Muscle of leg (tissue), 3 donors: ENCODE measurements at regions not wholly inside any gene's neighbourhood (a gene's known extent, or its start where the extent isn't known, plus 50 kb on each side); places are given as distances from the start of the nearest gene placed in this dataset.
A peak's percentile ranks its signal among the peaks of the same experiment; 100 is the strongest.

Experiments
- DNase-seq: peaks from one replicate; pipeline ENCODE4 v3.0.0; 2013
- H3K27ac ChIP-seq: one replicate; pipeline ENCODE4 v1.5.1; 2013; ENCODE audit warnings: mild to moderate bottlenecking, low read length, control low read depth
- H3K27me3 ChIP-seq: one replicate; pipeline ENCODE4 v1.6.1; 2013; ENCODE audit warnings: low read length; ENCODE audit not compliant: control insufficient read depth, insufficient read depth
- H3K36me3 ChIP-seq: one replicate; pipeline ENCODE4 v1.6.1; 2013; ENCODE audit warnings: low read length; ENCODE audit not compliant: control insufficient read depth, insufficient read depth
- H3K4me1 ChIP-seq: one replicate; pipeline ENCODE4 v1.6.1; 2013; ENCODE audit warnings: low read length; ENCODE audit not compliant: control insufficient read depth, insufficient read depth
- H3K4me3 ChIP-seq: one replicate; pipeline ENCODE4 v1.5.1; 2013; ENCODE audit warnings: low read length, control low read depth
- H3K9me3 ChIP-seq: replicated peaks from 2 replicates; pipeline ENCODE4 v1.6.1; 2013; ENCODE audit warnings: low read depth, low read length; ENCODE audit not compliant: control insufficient read depth
- WGBS: methylation state at CpG from one replicate; pipeline ENCODE4 v1.1.5; 2013; ENCODE audit warnings: missing lambda C conversion rate; ENCODE audit not compliant: insufficient coverage; 5-methylcytosine and 5-hydroxymethylcytosine counted together

GRCh38 chr14:71474301-71475265, 457.6 kb upstream of the RGS6 start:
- no peak overlapping the region for H3K27ac ChIP-seq
- no peaks in the 10 kb centered on the region for H3K36me3 ChIP-seq
- no peak overlapping the region for H3K4me3 ChIP-seq
- no peaks in the 10 kb centered on the region for H3K27me3 ChIP-seq
- no peak for DNase-seq
- peaks cover 4% of the 10 kb centered on the region for H3K4me1 ChIP-seq
- 45% methylated on average over 2 of the region's 4 CpGs for WGBS
- no peaks in the 10 kb centered on the region for H3K9me3 ChIP-seq

DNA sequence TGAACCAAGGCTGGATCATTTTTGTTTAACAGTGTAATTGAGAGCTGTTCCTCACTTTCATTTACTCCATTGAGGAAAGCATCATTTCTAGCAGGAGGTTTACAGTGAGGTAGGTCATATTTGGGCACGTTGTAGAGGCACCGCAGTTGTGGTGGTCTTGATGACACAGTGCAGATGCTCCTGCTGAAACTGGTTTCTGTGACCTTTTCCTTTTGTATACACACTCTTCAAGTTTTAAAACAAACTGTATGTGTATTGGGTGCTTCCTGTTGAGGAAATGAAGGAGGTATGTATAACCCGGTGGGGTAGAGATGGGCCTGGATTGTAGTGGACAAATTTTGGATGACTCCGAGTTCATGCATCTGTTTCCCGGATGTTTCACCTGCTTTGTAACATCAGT, 456.3 kb upstream of the RGS6 start:
- H3K27me3 ChIP-seq = no peaks in the 10 kb centered on the region
- H3K4me3 ChIP-seq = no peak overlapping the region
- no peak for DNase-seq
- WGBS = 69% methylated on average over 3 of the region's 5 CpGs
- H3K4me1 ChIP-seq = peaks cover 4% of the 10 kb centered on the region
- H3K36me3 ChIP-seq = no peaks in the 10 kb centered on the region
- H3K27ac ChIP-seq = no peak overlapping the region
- no peaks in the 10 kb centered on the region for H3K9me3 ChIP-seq

GRCh38 chr14:71478542-71478941, 453.7 kb upstream of the RGS6 start:
- Histone ChIP-seq H3K36me3 (no peaks in the 10 kb centered on the region), H3K9me3 (no peaks in the 10 kb centered on the region), H3K4me3 (no peak overlapping the region), H3K4me1 (peaks cover 4% of the 10 kb centered on the region), H3K27me3 (no peaks in the 10 kb centered on the region), H3K27ac (peak overlapping the region; percentile 37)
- WGBS = 29% methylated on average over 2 of the region's 4 CpGs
- peak; percentile 84 for DNase-seq

GRCh38 chr14:71481021-71481654, 451.1 kb upstream of the RGS6 start:
- H3K4me3 ChIP-seq = no peak overlapping the region
- H3K36me3 ChIP-seq = no peaks in the 10 kb centered on the region
- H3K27ac ChIP-seq = no peak overlapping the region
- DNase-seq = no peak
- H3K9me3 ChIP-seq = no peaks in the 10 kb centered on the region
- WGBS = no CpG with 5 or more reads among the region's 4 CpGs
- no peaks in the 10 kb centered on the region for H3K27me3 ChIP-seq
- H3K4me1 ChIP-seq = no peaks in the 10 kb centered on the region

DNA sequence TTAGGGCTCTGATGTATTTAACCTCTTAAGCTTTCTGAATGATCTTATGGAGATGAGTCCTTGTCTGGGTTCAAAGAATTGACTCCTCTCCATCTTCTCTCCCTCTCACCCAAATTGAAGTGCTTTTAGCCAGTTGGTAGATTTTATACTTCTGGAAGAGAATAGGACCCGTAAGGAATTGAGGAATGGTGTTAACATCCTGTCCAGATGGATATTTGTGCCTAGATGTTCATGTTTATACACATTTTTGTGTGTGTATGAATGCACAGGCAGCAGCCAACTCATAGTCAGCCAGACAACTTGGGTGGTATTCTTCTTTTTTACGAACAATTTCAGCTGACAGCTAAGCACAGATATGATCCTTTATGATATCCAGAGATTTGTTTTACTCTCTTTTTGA, 449.6 kb upstream of the RGS6 start:
- no CpG with 5 or more reads among the region's 2 CpGs for WGBS
- H3K4me3 ChIP-seq = no peak overlapping the region
- H3K27me3 ChIP-seq = no peaks in the 10 kb centered on the region
- no peaks in the 10 kb centered on the region for H3K4me1 ChIP-seq
- peak; percentile 88 for DNase-seq
- no peak overlapping the region for H3K27ac ChIP-seq
- no peaks in the 10 kb centered on the region for H3K9me3 ChIP-seq
- no peaks in the 10 kb centered on the region for H3K36me3 ChIP-seq

- WGBS = no CpG with 5 or more reads among the region's 3 CpGs
- Histone ChIP-seq H3K4me3 (no peak overlapping the region), H3K27me3 (no peaks in the 10 kb centered on the region)
These were observed 449.1 kb upstream of the RGS6 start for GRCh38 chr14:71483154-71483553.

GRCh38 chr14:71485833-71486232, 446.4 kb upstream of the RGS6 start:
- H3K27me3 ChIP-seq = no peaks in the 10 kb centered on the region
- H3K27ac ChIP-seq = no peak overlapping the region
- peaks cover 4% of the 10 kb centered on the region for H3K4me1 ChIP-seq
- no CpG with 5 or more reads among the region's 2 CpGs for WGBS
- no peaks in the 10 kb centered on the region for H3K36me3 ChIP-seq
- no peak for DNase-seq
- no peaks in the 10 kb centered on the region for H3K9me3 ChIP-seq
- H3K4me3 ChIP-seq = no peak overlapping the region

More at GRCh38 chr14:71483154-71483553, 449.1 kb upstream of the RGS6 start:
- Histone ChIP-seq H3K36me3 (no peaks in the 10 kb centered on the region), H3K27ac (no peak overlapping the region), H3K4me1 (no peaks in the 10 kb centered on the region), H3K9me3 (no peaks in the 10 kb centered on the region)
- no peak for DNase-seq

GRCh38 chr14:71486279-71486678, 445.9 kb upstream of the RGS6 start:
- Histone ChIP-seq H3K9me3 (no peaks in the 10 kb centered on the region), H3K27ac (no peak overlapping the region), H3K27me3 (no peaks in the 10 kb centered on the region), H3K4me1 (peaks cover 4% of the 10 kb centered on the region), H3K36me3 (no peaks in the 10 kb centered on the region), H3K4me3 (no peak overlapping the region)
- DNase-seq = peak; percentile 66
- no CpG with 5 or more reads among the region's 2 CpGs for WGBS

DNA sequence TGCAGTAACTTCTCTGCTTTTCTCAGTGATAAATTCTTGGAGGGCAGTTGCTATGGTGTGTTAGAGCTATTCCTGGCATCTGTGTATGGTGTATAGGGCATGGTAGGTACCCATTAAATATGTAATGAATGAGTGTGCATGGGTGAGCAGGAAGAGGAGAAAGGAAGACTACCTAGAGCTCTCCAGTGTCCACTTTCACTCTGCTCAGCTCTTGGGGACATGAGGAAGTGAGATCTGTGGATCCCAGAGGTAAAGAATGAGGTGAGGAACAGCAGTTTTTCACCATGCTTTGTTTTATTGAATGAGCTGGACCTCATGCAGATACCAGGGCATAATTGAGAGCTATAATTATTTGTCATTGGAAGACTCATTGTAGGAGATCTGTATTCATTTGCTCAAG, 444.8 kb upstream of the RGS6 start:
- H3K36me3 ChIP-seq = no peaks in the 10 kb centered on the region
- H3K9me3 ChIP-seq = no peaks in the 10 kb centered on the region
- H3K27me3 ChIP-seq = no peaks in the 10 kb centered on the region
- peaks cover 4% of the 10 kb centered on the region for H3K4me1 ChIP-seq
- H3K4me3 ChIP-seq = no peak overlapping the region
- no peak for DNase-seq
- no peak overlapping the region for H3K27ac ChIP-seq

GRCh38 chr14:71487941-71488340, 444.3 kb upstream of the RGS6 start:
- H3K4me1 ChIP-seq = peaks cover 4% of the 10 kb centered on the region
- H3K27me3 ChIP-seq = no peaks in the 10 kb centered on the region
- no peak for DNase-seq
- no peak overlapping the region for H3K4me3 ChIP-seq
- 88% methylated on average over 1 of the region's 2 CpGs for WGBS
- H3K27ac ChIP-seq = no peak overlapping the region
- H3K9me3 ChIP-seq = no peaks in the 10 kb centered on the region
- H3K36me3 ChIP-seq = no peaks in the 10 kb centered on the region
